Activated CD4-positive, alpha-beta T cell treated with anti-CD3 and anti-CD28 coated beads for 36 hours (primary cell): ENCODE measurements at regions not wholly inside any gene's neighbourhood (a gene's known extent, or its start where the extent isn't known, plus 50 kb on each side); places are given as distances from the start of the nearest gene placed in this dataset.
A peak's percentile ranks its signal among the peaks of the same experiment; 100 is the strongest.

Source experiments
- ATAC-seq: fragments of 200-7000 bp; cut with Tn5 transposase; one replicate; pipeline ENCODE4 v1.10.0; 2021; ENCODE audit warnings: mild to moderate bottlenecking, moderate library complexity
- CTCF ChIA-PET: fragments of 350-600 bp; sonication (Branson Sonifier 250); formaldehyde crosslinking; loops from one replicate; lab custom pipeline; 2021; ENCODE audit warnings: antibody characterized with exemption; lab: Charles Lee
- POLR2A ChIA-PET: fragments of 350-600 bp; sonication (Branson Sonifier 250); formaldehyde crosslinking; loops from one replicate; lab custom pipeline; 2021; ENCODE audit warnings: antibody characterized with exemption, inconsistent platforms; lab: Charles Lee
- DNase-seq: peaks from one replicate; pipeline ENCODE4 v3.0.0-alpha.2; 2020
- H3K27ac Mint-ChIP-seq: one replicate; pipeline ENCODE4 v1.8.0; 2021; ENCODE audit warnings: mixed read lengths
- H3K27me3 Mint-ChIP-seq: one replicate; pipeline ENCODE4 v1.8.0; 2021; ENCODE audit warnings: mixed read lengths
- H3K36me3 Mint-ChIP-seq: one replicate; pipeline ENCODE4 v1.8.0; 2021; ENCODE audit warnings: low read depth, mixed read lengths
- H3K4me1 Mint-ChIP-seq: one replicate; pipeline ENCODE4 v1.8.0; 2021; ENCODE audit warnings: mixed read lengths
- H3K4me3 Mint-ChIP-seq: one replicate; pipeline ENCODE4 v1.8.0; 2021; ENCODE audit warnings: mild to moderate bottlenecking, moderate library complexity, mixed read lengths
- H3K9me3 Mint-ChIP-seq: one replicate; pipeline ENCODE4 v1.8.0; 2021; ENCODE audit warnings: low read depth, mixed read lengths
- intact Hi-C, 2 experiments: fragments of 100-400 bp; cut with DNase I in 1 of 2; cut with micrococcal nuclease in 1 of 2; formaldehyde crosslinking; loops; one replicate each; pipeline versions ENCODE4 v1.14.2 to v1.15.1; 2022 to 2024; cut with DNase I, micrococcal nuclease

GRCh38 chr20:46802722-46803121 lies 91.9 kb upstream of the EYA2 start:
- ChIA-PET CTCF (no interaction called here), POLR2A (no interaction called here)
- no peak for DNase-seq
- no peaks in the 10 kb centered on the region for H3K4me1 Mint-ChIP-seq
- ATAC-seq = no peak
- no peak overlapping the region for H3K27ac Mint-ChIP-seq
- intact Hi-C loops = no loop called here
- no peak overlapping the region for H3K4me3 Mint-ChIP-seq
- no peaks in the 10 kb centered on the region for H3K36me3 Mint-ChIP-seq
- peaks cover 24% of the 10 kb centered on the region for H3K27me3 Mint-ChIP-seq
- no peaks in the 10 kb centered on the region for H3K9me3 Mint-ChIP-seq

GRCh38 chr20:46803123-46804020 lies 91.3 kb upstream of the EYA2 start:
- Mint-ChIP-seq H3K4me1 (no peaks in the 10 kb centered on the region), H3K36me3 (no peaks in the 10 kb centered on the region), H3K27me3 (peaks cover 24% of the 10 kb centered on the region), H3K27ac (no peak overlapping the region), H3K4me3 (no peak overlapping the region), H3K9me3 (no peaks in the 10 kb centered on the region)
- DNase-seq (no peak), ATAC-seq (no peak)
- ChIA-PET CTCF (no interaction called here), POLR2A (no interaction called here)
- intact Hi-C loops = no loop called here

DNA sequence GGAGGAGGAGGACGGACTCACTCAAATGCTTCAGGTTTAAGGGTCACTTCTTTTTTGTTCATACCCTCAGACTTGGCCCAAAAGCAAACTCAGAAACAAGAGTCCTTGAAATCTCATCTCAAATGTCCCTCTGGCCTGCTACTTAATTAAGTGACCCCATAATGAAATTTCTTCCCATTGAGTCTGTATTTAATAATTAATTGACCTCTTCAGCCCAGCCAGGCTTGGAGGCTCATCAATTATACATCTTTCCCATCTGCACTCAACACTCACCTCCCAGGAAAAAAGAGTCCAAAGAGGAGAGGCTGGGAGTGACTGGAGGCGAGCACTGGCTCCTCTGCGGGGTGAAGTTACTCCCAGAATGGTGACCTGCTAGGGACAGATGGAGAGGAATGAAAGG lies 90.5 kb upstream of the EYA2 start:
- Mint-ChIP-seq H3K36me3 (no peaks in the 10 kb centered on the region), H3K27me3 (peaks cover 23% of the 10 kb centered on the region), H3K27ac (no peak overlapping the region), H3K9me3 (no peaks in the 10 kb centered on the region), H3K4me1 (no peaks in the 10 kb centered on the region), H3K4me3 (no peak overlapping the region)
- intact Hi-C loops = no loop called here
- DNase-seq (no peak), ATAC-seq (no peak)
- CTCF ChIA-PET = no interaction called here
- POLR2A ChIA-PET = no interaction called here

GRCh38 chr20:46805836-46806235 lies 88.8 kb upstream of the EYA2 start:
- CTCF ChIA-PET = no interaction called here

GRCh38 chr20:46807998-46808397 lies 86.6 kb upstream of the EYA2 start:
- POLR2A ChIA-PET = no interaction called here

More at GRCh38 chr20:46805836-46806235, 88.8 kb upstream of the EYA2 start:
- no peaks in the 10 kb centered on the region for H3K9me3 Mint-ChIP-seq
- POLR2A ChIA-PET = no interaction called here
- H3K36me3 Mint-ChIP-seq = no peaks in the 10 kb centered on the region
- no peaks in the 10 kb centered on the region for H3K4me1 Mint-ChIP-seq
- no peak for ATAC-seq
- no peak overlapping the region for H3K4me3 Mint-ChIP-seq
- peaks cover 28% of the 10 kb centered on the region for H3K27me3 Mint-ChIP-seq
- H3K27ac Mint-ChIP-seq = no peak overlapping the region
- no peak for DNase-seq
- intact Hi-C loops = no loop called here

GRCh38 chr20:46808565-46808964 lies 86.1 kb upstream of the EYA2 start:
- intact Hi-C loops = no loop called here
- H3K36me3 Mint-ChIP-seq = no peaks in the 10 kb centered on the region
- H3K9me3 Mint-ChIP-seq = no peaks in the 10 kb centered on the region
- no peak overlapping the region for H3K27ac Mint-ChIP-seq
- DNase-seq (no peak), ATAC-seq (no peak)
- ChIA-PET CTCF (no interaction called here), POLR2A (no interaction called here)
- no peak overlapping the region for H3K4me3 Mint-ChIP-seq
- no peaks in the 10 kb centered on the region for H3K4me1 Mint-ChIP-seq
- peaks cover 31% of the 10 kb centered on the region for H3K27me3 Mint-ChIP-seq

More at GRCh38 chr20:46807998-46808397, 86.6 kb upstream of the EYA2 start:
- Mint-ChIP-seq H3K36me3 (no peaks in the 10 kb centered on the region), H3K27ac (no peak overlapping the region), H3K27me3 (peaks cover 33% of the 10 kb centered on the region), H3K4me3 (no peak overlapping the region), H3K4me1 (no peaks in the 10 kb centered on the region), H3K9me3 (no peaks in the 10 kb centered on the region)
- CTCF ChIA-PET = no interaction called here
- ATAC-seq = no peak
- DNase-seq = no peak
- intact Hi-C loops = no loop called here

DNA sequence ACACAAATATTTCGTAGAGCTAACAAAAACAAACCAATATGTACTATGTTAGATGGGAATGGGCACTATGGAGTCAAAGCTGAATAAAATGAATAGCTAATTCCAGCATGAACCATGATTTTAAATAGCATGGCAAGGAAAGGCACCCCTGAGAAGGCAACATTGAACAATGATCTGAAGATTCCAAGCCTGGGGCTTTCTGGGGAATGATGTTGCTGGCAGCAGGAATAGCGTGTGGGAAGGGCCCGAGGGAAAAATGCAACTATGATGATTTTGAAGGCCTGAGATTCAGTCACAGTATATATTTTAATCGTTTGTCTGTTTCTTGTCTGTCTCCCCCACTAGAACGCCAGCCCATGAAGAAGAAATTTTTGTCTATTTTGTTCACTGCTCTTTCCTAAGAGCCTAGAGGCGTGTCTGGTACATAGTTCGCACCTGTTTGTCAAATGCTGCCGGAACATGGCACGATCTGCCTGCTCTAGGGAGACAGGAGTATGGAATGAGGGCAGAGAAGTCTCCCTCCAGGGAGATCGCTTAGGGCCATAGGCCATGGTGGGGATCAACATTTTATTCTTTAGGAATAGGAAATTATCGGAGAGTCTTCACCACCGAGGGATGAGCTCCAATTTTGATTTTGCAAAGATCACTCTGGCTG lies 84.8 kb upstream of the EYA2 start:
- no peaks in the 10 kb centered on the region for H3K36me3 Mint-ChIP-seq
- no peak overlapping the region for H3K27ac Mint-ChIP-seq
- CTCF ChIA-PET = interaction anchor here (0.7 kb wide), 2 partner anchors 9 to 60 kb away, joined by 3 read pairs; no protein-coding TSS in a partner anchor
- POLR2A ChIA-PET = no interaction called here
- H3K27me3 Mint-ChIP-seq = peaks cover 28% of the 10 kb centered on the region
- DNase-seq (no peak), ATAC-seq (no peak)
- intact Hi-C loops = no loop called here
- no peaks in the 10 kb centered on the region for H3K9me3 Mint-ChIP-seq
- H3K4me1 Mint-ChIP-seq = no peaks in the 10 kb centered on the region
- H3K4me3 Mint-ChIP-seq = no peak overlapping the region

- H3K4me3 Mint-ChIP-seq = no peak overlapping the region
- ATAC-seq (no peak), DNase-seq (no peak)
- H3K9me3 Mint-ChIP-seq = no peaks in the 10 kb centered on the region
- intact Hi-C loops = no loop called here
- peaks cover 29% of the 10 kb centered on the region for H3K27me3 Mint-ChIP-seq
- POLR2A ChIA-PET = no interaction called here
- no peak overlapping the region for H3K27ac Mint-ChIP-seq
- H3K4me1 Mint-ChIP-seq = no peaks in the 10 kb centered on the region
- CTCF ChIA-PET = interaction anchor here (0.7 kb wide), 1 partner anchor 59 kb away, joined by 3 read pairs; no protein-coding TSS in a partner anchor
- no peaks in the 10 kb centered on the region for H3K36me3 Mint-ChIP-seq
Measured at GRCh38 chr20:46810448-46811223, 84.0 kb upstream of the EYA2 start.

- ChIA-PET CTCF (no interaction called here), POLR2A (no interaction called here)
- H3K4me1 Mint-ChIP-seq = no peaks in the 10 kb centered on the region
- no peaks in the 10 kb centered on the region for H3K36me3 Mint-ChIP-seq
- no peak overlapping the region for H3K27ac Mint-ChIP-seq
- intact Hi-C loops = no loop called here
- DNase-seq = no peak
- H3K9me3 Mint-ChIP-seq = no peaks in the 10 kb centered on the region
- H3K4me3 Mint-ChIP-seq = no peak overlapping the region
- ATAC-seq = no peak
- H3K27me3 Mint-ChIP-seq = peaks cover 31% of the 10 kb centered on the region
Measured at GRCh38 chr20:46811224-46812084, 83.2 kb upstream of the EYA2 start.

DNA sequence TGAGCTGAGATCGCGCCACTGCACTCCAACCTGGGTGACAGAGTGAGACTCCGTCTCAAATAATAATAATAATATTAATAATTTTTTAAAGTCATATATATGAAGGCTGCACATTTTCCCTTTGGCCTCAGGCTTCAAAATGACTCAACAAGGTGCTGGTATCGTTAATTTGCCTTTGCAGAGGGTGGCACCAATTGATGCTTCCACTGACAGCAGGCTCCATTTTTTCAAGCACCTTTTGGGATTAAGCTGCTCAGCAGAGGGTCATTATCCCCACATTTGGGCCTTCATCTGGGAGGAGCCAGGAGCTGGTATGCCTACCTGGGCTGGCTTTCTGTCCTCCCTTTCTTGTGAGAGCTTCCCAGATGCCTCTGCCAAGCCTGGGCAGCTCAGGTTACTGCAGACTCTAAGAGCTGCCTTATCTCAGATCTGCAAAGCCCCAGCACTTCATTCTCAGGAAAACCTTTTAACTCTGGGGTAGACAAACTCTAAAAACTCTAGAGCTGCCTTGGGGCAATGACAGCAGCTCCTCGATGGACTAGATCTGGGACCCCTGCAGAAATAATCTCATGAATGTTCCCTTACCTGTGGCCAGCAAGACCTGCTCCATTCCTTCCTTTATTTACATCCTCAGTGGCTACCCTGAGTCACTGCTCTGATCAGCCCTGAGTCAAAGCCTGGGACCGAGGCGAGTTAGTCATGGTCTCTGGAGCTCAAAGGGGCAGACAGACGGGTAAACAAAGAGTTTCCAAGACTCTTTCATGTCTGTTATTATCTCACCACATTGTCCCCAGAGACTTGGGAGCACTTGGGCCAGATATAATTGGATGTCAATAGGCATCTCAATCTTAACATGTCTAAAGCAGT lies 80.0 kb upstream of the EYA2 start:
- DNase-seq (peak; percentile 22), ATAC-seq (peak; percentile 53)
- ChIA-PET POLR2A (interaction anchor here (0.7 kb wide), 1 partner anchor 916 kb away, joined by 3 read pairs; no protein-coding TSS in a partner anchor), CTCF (interaction anchor here (0.8 kb wide), 1 partner anchor 210 kb away, joined by 3 read pairs; no protein-coding TSS in a partner anchor)
- H3K27ac Mint-ChIP-seq = no peak overlapping the region
- intact Hi-C loops = no loop called here
- H3K4me3 Mint-ChIP-seq = no peak overlapping the region
- no peaks in the 10 kb centered on the region for H3K4me1 Mint-ChIP-seq
- peaks cover 37% of the 10 kb centered on the region for H3K27me3 Mint-ChIP-seq
- H3K9me3 Mint-ChIP-seq = no peaks in the 10 kb centered on the region
- H3K36me3 Mint-ChIP-seq = no peaks in the 10 kb centered on the region
